ENCODE measurements at regions not wholly inside any gene's neighbourhood (a gene's known extent, or its start where the extent isn't known, plus 50 kb on each side); places are given as distances from the start of the nearest gene placed in this dataset.
"Not testable (repeated sequence)": the region's sequence is repeated elsewhere in the genome, so short reads cannot be mapped to it uniquely, and the experiment has no call there.

- H3K4me1 ChIP-seq (ENCODE audit: insufficient read depth, low read length), result no peaks in the 10 kb centered on the region
- H3K27ac ChIP-seq (ENCODE audit: low read depth, low read length), result no peak overlapping the region
- peaks cover 16% of the 10 kb centered on the region for H3K9me3 ChIP-seq (ENCODE audit: insufficient read depth, low read depth, low read length)
- no peaks in the 10 kb centered on the region for H3K27me3 ChIP-seq (ENCODE audit: insufficient read depth, low read length)
- H3K4me3 ChIP-seq (ENCODE audit: low read length), result no peak overlapping the region
- H3K36me3 ChIP-seq (ENCODE audit: insufficient read depth, low read length), result no peaks in the 10 kb centered on the region
- no peak overlapping the region for H3K9ac ChIP-seq (ENCODE audit: low read depth, low read length)
- WGBS, result 93% methylated on average over 1 of the region's 2 CpGs
Measured at GRCh38 chr2:84102274-84102673, 356.8 kb downstream of the SUCLG1 start.

- no peak overlapping the region for H3K9ac ChIP-seq (ENCODE audit: low read depth, low read length)
- no peaks in the 10 kb centered on the region for H3K27me3 ChIP-seq (ENCODE audit: insufficient read depth, low read length)
- no peak overlapping the region for H3K4me3 ChIP-seq (ENCODE audit: low read length)
- H3K27ac ChIP-seq (ENCODE audit: low read depth, low read length), result no peak overlapping the region
- peaks cover 8% of the 10 kb centered on the region for H3K9me3 ChIP-seq (ENCODE audit: insufficient read depth, low read depth, low read length)
- H3K4me1 ChIP-seq (ENCODE audit: insufficient read depth, low read length), result no peaks in the 10 kb centered on the region
- no peaks in the 10 kb centered on the region for H3K36me3 ChIP-seq (ENCODE audit: insufficient read depth, low read length)
Measured at GRCh38 chr2:84088656-84089055, 370.4 kb downstream of the SUCLG1 start.

GRCh38 chr2:84085562-84085961, 373.5 kb downstream of the SUCLG1 start:
- H3K9ac ChIP-seq (ENCODE audit: low read depth, low read length), result no peak overlapping the region
- no peaks in the 10 kb centered on the region for H3K9me3 ChIP-seq (ENCODE audit: insufficient read depth, low read depth, low read length)
- H3K27ac ChIP-seq (ENCODE audit: low read depth, low read length), result no peak overlapping the region
- H3K4me3 ChIP-seq (ENCODE audit: low read length), result no peak overlapping the region
- H3K4me1 ChIP-seq (ENCODE audit: insufficient read depth, low read length), result no peaks in the 10 kb centered on the region
- no peaks in the 10 kb centered on the region for H3K36me3 ChIP-seq (ENCODE audit: insufficient read depth, low read length)
- H3K27me3 ChIP-seq (ENCODE audit: insufficient read depth, low read length), result no peaks in the 10 kb centered on the region

GRCh38 chr2:84084856-84085255, 374.2 kb downstream of the SUCLG1 start:
- Histone ChIP-seq H3K27ac (ENCODE audit: low read depth, low read length) (no peak overlapping the region), H3K4me3 (ENCODE audit: low read length) (no peak overlapping the region), H3K9me3 (ENCODE audit: insufficient read depth, low read depth, low read length) (no peaks in the 10 kb centered on the region), H3K9ac (ENCODE audit: low read depth, low read length) (no peak overlapping the region), H3K27me3 (ENCODE audit: insufficient read depth, low read length) (no peaks in the 10 kb centered on the region), H3K36me3 (ENCODE audit: insufficient read depth, low read length) (no peaks in the 10 kb centered on the region), H3K4me1 (ENCODE audit: insufficient read depth, low read length) (no peaks in the 10 kb centered on the region)
- 74% methylated on average over 1 of the region's 1 CpG for WGBS

GRCh38 chr2:84083984-84084383, 375.1 kb downstream of the SUCLG1 start:
- WGBS, result 60% methylated on average over 1 of the region's 1 CpG
- Histone ChIP-seq H3K36me3 (ENCODE audit: insufficient read depth, low read length) (no peaks in the 10 kb centered on the region), H3K27me3 (ENCODE audit: insufficient read depth, low read length) (no peaks in the 10 kb centered on the region), H3K9me3 (ENCODE audit: insufficient read depth, low read depth, low read length) (no peaks in the 10 kb centered on the region), H3K4me1 (ENCODE audit: insufficient read depth, low read length) (no peaks in the 10 kb centered on the region), H3K4me3 (ENCODE audit: low read length) (no peak overlapping the region), H3K27ac (ENCODE audit: low read depth, low read length) (no peak overlapping the region), H3K9ac (ENCODE audit: low read depth, low read length) (no peak overlapping the region)

- Histone ChIP-seq H3K4me1 (ENCODE audit: insufficient read depth, low read length) (no peaks in the 10 kb centered on the region), H3K27me3 (ENCODE audit: insufficient read depth, low read length) (no peaks in the 10 kb centered on the region), H3K27ac (ENCODE audit: low read depth, low read length) (no peak overlapping the region), H3K9me3 (ENCODE audit: insufficient read depth, low read depth, low read length) (no peaks in the 10 kb centered on the region), H3K9ac (ENCODE audit: low read depth, low read length) (no peak overlapping the region), H3K36me3 (ENCODE audit: insufficient read depth, low read length) (no peaks in the 10 kb centered on the region), H3K4me3 (ENCODE audit: low read length) (no peak overlapping the region)
- WGBS, result 99% methylated on average over 3 of the region's 3 CpGs
Measured at GRCh38 chr2:84078471-84078870, 380.6 kb downstream of the SUCLG1 start.

- no peak overlapping the region for H3K9ac ChIP-seq (ENCODE audit: low read depth, low read length)
- H3K4me1 ChIP-seq (ENCODE audit: insufficient read depth, low read length), result no peaks in the 10 kb centered on the region
- H3K27me3 ChIP-seq (ENCODE audit: insufficient read depth, low read length), result no peaks in the 10 kb centered on the region
- no peaks in the 10 kb centered on the region for H3K9me3 ChIP-seq (ENCODE audit: insufficient read depth, low read depth, low read length)
- no peaks in the 10 kb centered on the region for H3K36me3 ChIP-seq (ENCODE audit: insufficient read depth, low read length)
- H3K27ac ChIP-seq (ENCODE audit: low read depth, low read length), result no peak overlapping the region
- WGBS, result 88% methylated on average over 2 of the region's 2 CpGs
- H3K4me3 ChIP-seq (ENCODE audit: low read length), result no peak overlapping the region
Measured at GRCh38 chr2:84077496-84077895, 381.6 kb downstream of the SUCLG1 start.

- no peaks in the 10 kb centered on the region for H3K9me3 ChIP-seq (ENCODE audit: insufficient read depth, low read depth, low read length)
- no peaks in the 10 kb centered on the region for H3K36me3 ChIP-seq (ENCODE audit: insufficient read depth, low read length)
- WGBS, result 94% methylated on average over 1 of the region's 1 CpG
- no peak overlapping the region for H3K9ac ChIP-seq (ENCODE audit: low read depth, low read length)
- no peaks in the 10 kb centered on the region for H3K27me3 ChIP-seq (ENCODE audit: insufficient read depth, low read length)
- no peak overlapping the region for H3K4me3 ChIP-seq (ENCODE audit: low read length)
- H3K4me1 ChIP-seq (ENCODE audit: insufficient read depth, low read length), result no peaks in the 10 kb centered on the region
- H3K27ac ChIP-seq (ENCODE audit: low read depth, low read length), result no peak overlapping the region
Measured at GRCh38 chr2:84071050-84071449, 388.0 kb downstream of the SUCLG1 start.

GRCh38 chr2:84065857-84066256, 393.2 kb downstream of the SUCLG1 start:
- no peak overlapping the region for H3K9ac ChIP-seq (ENCODE audit: low read depth, low read length)
- H3K27me3 ChIP-seq (ENCODE audit: insufficient read depth, low read length), result no peaks in the 10 kb centered on the region
- H3K9me3 ChIP-seq (ENCODE audit: insufficient read depth, low read depth, low read length), result no peaks in the 10 kb centered on the region

GRCh38 chr2:84057917-84058560, 401.0 kb downstream of the SUCLG1 start:
- Histone ChIP-seq H3K4me3 (ENCODE audit: low read length) (no peak overlapping the region), H3K27ac (ENCODE audit: low read depth, low read length) (no peak overlapping the region), H3K9me3 (ENCODE audit: insufficient read depth, low read depth, low read length) (no peaks in the 10 kb centered on the region), H3K36me3 (ENCODE audit: insufficient read depth, low read length) (no peaks in the 10 kb centered on the region), H3K4me1 (ENCODE audit: insufficient read depth, low read length) (no peaks in the 10 kb centered on the region), H3K9ac (ENCODE audit: low read depth, low read length) (no peak overlapping the region), H3K27me3 (ENCODE audit: insufficient read depth, low read length) (no peaks in the 10 kb centered on the region)
- WGBS, result 99% methylated on average over 4 of the region's 4 CpGs

More at GRCh38 chr2:84065857-84066256, 393.2 kb downstream of the SUCLG1 start:
- H3K4me3 ChIP-seq (ENCODE audit: low read length), result no peak overlapping the region
- no peak overlapping the region for H3K27ac ChIP-seq (ENCODE audit: low read depth, low read length)
- no peaks in the 10 kb centered on the region for H3K36me3 ChIP-seq (ENCODE audit: insufficient read depth, low read length)
- no peaks in the 10 kb centered on the region for H3K4me1 ChIP-seq (ENCODE audit: insufficient read depth, low read length)

- H3K4me3 ChIP-seq (ENCODE audit: low read length), result no peak overlapping the region
- H3K4me1 ChIP-seq (ENCODE audit: insufficient read depth, low read length), result no peaks in the 10 kb centered on the region
- no peaks in the 10 kb centered on the region for H3K27me3 ChIP-seq (ENCODE audit: insufficient read depth, low read length)
- H3K36me3 ChIP-seq (ENCODE audit: insufficient read depth, low read length), result no peaks in the 10 kb centered on the region
- H3K27ac ChIP-seq (ENCODE audit: low read depth, low read length), result no peak overlapping the region
- no peak overlapping the region for H3K9ac ChIP-seq (ENCODE audit: low read depth, low read length)
- H3K9me3 ChIP-seq (ENCODE audit: insufficient read depth, low read depth, low read length), result no peaks in the 10 kb centered on the region
- WGBS, result 90% methylated on average over 1 of the region's 1 CpG
Measured at GRCh38 chr2:84055816-84056215, 403.3 kb downstream of the SUCLG1 start.

GRCh38 chr2:84054577-84054976, 404.5 kb downstream of the SUCLG1 start:
- not testable (repeated sequence) for H3K9ac ChIP-seq (ENCODE audit: low read depth, low read length); H3K4me3 ChIP-seq (ENCODE audit: low read length); H3K27me3 ChIP-seq (ENCODE audit: insufficient read depth, low read length); H3K9me3 ChIP-seq (ENCODE audit: insufficient read depth, low read depth, low read length); H3K4me1 ChIP-seq (ENCODE audit: insufficient read depth, low read length); H3K36me3 ChIP-seq (ENCODE audit: insufficient read depth, low read length); H3K27ac ChIP-seq (ENCODE audit: low read depth, low read length)
- WGBS, result 100% methylated on average over 1 of the region's 1 CpG

All from HUES64 (cell line).